BE2C (cell line): ENCODE measurements at regions not wholly inside any gene's neighbourhood (a gene's known extent, or its start where the extent isn't known, plus 50 kb on each side); places are given as distances from the start of the nearest gene placed in this dataset.

Experiments used
- DNase-seq: peaks from one replicate; pipeline ENCODE4 v3.0.0-alpha.2; 2020
- H3K27me3 ChIP-seq: fragments of 250-450 bp; sonication (Bioruptor Pico); 2 replicates; pipeline ENCODE4 v1.5.1; 2020; ENCODE audit warnings: mild to moderate bottlenecking
- H3K36me3 ChIP-seq: fragments of 250-450 bp; sonication (Bioruptor Pico); 2 replicates; pipeline ENCODE4 v1.5.1; 2020; ENCODE audit warnings: mild to moderate bottlenecking
- H3K4me1 ChIP-seq: fragments of 250-450 bp; sonication (Bioruptor Pico); 2 replicates; pipeline ENCODE4 v1.5.1; 2020
- H3K4me3 ChIP-seq: 2 replicates; pipeline ENCODE4 v1.5.1; 2011; ENCODE audit warnings: low read depth, low read length
- H3K9me3 ChIP-seq: fragments of 250-450 bp; sonication (Bioruptor Pico); 2 replicates; pipeline ENCODE4 v1.5.1; 2020
- CTCF ChIP-seq: IDR thresholded peaks from 2 replicates; pipeline ENCODE4 v1.5.1; 2012; ENCODE audit warnings: mild to moderate bottlenecking, low read depth, low read length

GRCh38 chr18:11258039-11258610 is 108.8 kb upstream of the PIEZO2 start:
- Histone ChIP-seq H3K4me1 (peaks cover 7% of the 10 kb centered on the region; the same call in 1 of the 2 replicates), H3K4me3 (no peak overlapping the region), H3K9me3 (no peaks in the 10 kb centered on the region), H3K27me3 (no peaks in the 10 kb centered on the region), H3K36me3 (no peaks in the 10 kb centered on the region)
- no peak for TF ChIP-seq CTCF
- DNase-seq, result no peak

- no peak for DNase-seq
- H3K4me3 ChIP-seq, result no peak overlapping the region
- no peaks in the 10 kb centered on the region for H3K36me3 ChIP-seq
- TF ChIP-seq CTCF, result no peak
- H3K4me1 ChIP-seq, result peaks cover 7% of the 10 kb centered on the region; the same call in 1 of the 2 replicates
- no peaks in the 10 kb centered on the region for H3K27me3 ChIP-seq
- no peaks in the 10 kb centered on the region for H3K9me3 ChIP-seq
Observed at GRCh38 chr18:11256251-11256650, 106.9 kb upstream of the PIEZO2 start.

- TF ChIP-seq CTCF, result no peak
- H3K4me3 ChIP-seq, result no peak overlapping the region
- no peaks in the 10 kb centered on the region for H3K4me1 ChIP-seq
- no peaks in the 10 kb centered on the region for H3K36me3 ChIP-seq
- no peaks in the 10 kb centered on the region for H3K9me3 ChIP-seq
- no peak for DNase-seq
- no peaks in the 10 kb centered on the region for H3K27me3 ChIP-seq
Observed at GRCh38 chr18:11251891-11252270, 102.5 kb upstream of the PIEZO2 start.

- H3K9me3 ChIP-seq, result no peaks in the 10 kb centered on the region
- H3K27me3 ChIP-seq, result no peaks in the 10 kb centered on the region
- H3K36me3 ChIP-seq, result no peaks in the 10 kb centered on the region
- H3K4me3 ChIP-seq, result no peak overlapping the region
- TF ChIP-seq CTCF, result no peak
- no peaks in the 10 kb centered on the region for H3K4me1 ChIP-seq
- DNase-seq, result no peak
Observed at GRCh38 chr18:11251229-11251890, 102.0 kb upstream of the PIEZO2 start.

- no peak for TF ChIP-seq CTCF
- H3K4me3 ChIP-seq, result no peak overlapping the region
- H3K36me3 ChIP-seq, result no peaks in the 10 kb centered on the region
- DNase-seq, result no peak
- H3K9me3 ChIP-seq, result no peaks in the 10 kb centered on the region
- H3K4me1 ChIP-seq, result no peaks in the 10 kb centered on the region
- no peaks in the 10 kb centered on the region for H3K27me3 ChIP-seq
Observed at GRCh38 chr18:11249391-11249790, 100.0 kb upstream of the PIEZO2 start.

- no peak for DNase-seq
- TF ChIP-seq CTCF, result no peak
- Histone ChIP-seq H3K27me3 (no peaks in the 10 kb centered on the region), H3K4me1 (no peaks in the 10 kb centered on the region), H3K4me3 (no peak overlapping the region), H3K9me3 (no peaks in the 10 kb centered on the region), H3K36me3 (no peaks in the 10 kb centered on the region)
Observed at GRCh38 chr18:11247381-11247970, 98.1 kb upstream of the PIEZO2 start.
